T-helper 9 cell (primary cell): ENCODE measurements at regions not wholly inside any gene's neighbourhood (a gene's known extent, or its start where the extent isn't known, plus 50 kb on each side); places are given as distances from the start of the nearest gene placed in this dataset.

ENCODE experiments used
- DNase-seq: peaks from one replicate; pipeline ENCODE4 v3.0.0-alpha.2; 2020

GRCh38 chr4:56757821-56758411, 63.6 kb downstream of the SPINK2 start:
- peak; percentile 27 for DNase-seq

GRCh38 chr4:56757261-56757746, 64.2 kb downstream of the SPINK2 start:
- DNase-seq: peak; percentile 7

- no peak for DNase-seq
Observed at GRCh38 chr4:56755901-56756300, 65.6 kb downstream of the SPINK2 start.

GRCh38 chr4:56752985-56753384, 68.5 kb downstream of the SPINK2 start:
- DNase-seq: no peak

- DNase-seq: no peak
Observed at GRCh38 chr4:56750231-56750630, 69.1 kb upstream of the HOPX start.

GRCh38 chr4:56748271-56748670, 67.2 kb upstream of the HOPX start:
- DNase-seq: no peak

- DNase-seq: no peak
Observed at GRCh38 chr4:56746639-56747038, 65.5 kb upstream of the HOPX start.

GRCh38 chr4:56745042-56745441, 63.9 kb upstream of the HOPX start:
- no peak for DNase-seq

- DNase-seq: no peak
Observed at GRCh38 chr4:56744030-56744429, 62.9 kb upstream of the HOPX start.

GRCh38 chr4:56743550-56743949, 62.5 kb upstream of the HOPX start:
- no peak for DNase-seq

GRCh38 chr4:56742080-56742871, 61.2 kb upstream of the HOPX start:
- no peak for DNase-seq

GRCh38 chr4:56741595-56741994, 60.5 kb upstream of the HOPX start:
- DNase-seq: no peak

GRCh38 chr4:56739066-56739777, 58.1 kb upstream of the HOPX start:
- DNase-seq: no peak

GRCh38 chr4:56737666-56738065, 56.6 kb upstream of the HOPX start:
- DNase-seq: no peak

- no peak for DNase-seq
Observed at GRCh38 chr4:56733352-56733751, 52.3 kb upstream of the HOPX start.

- no peak for DNase-seq
Observed at GRCh38 chr4:56732301-56732700, 51.2 kb upstream of the HOPX start.

GRCh38 chr4:56731857-56732256, 50.8 kb upstream of the HOPX start:
- no peak for DNase-seq
